ENCODE measurements at regions not wholly inside any gene's neighbourhood (a gene's known extent, or its start where the extent isn't known, plus 50 kb on each side); places are given as distances from the start of the nearest gene placed in this dataset.

- no peak for DNase-seq (ENCODE audit: low spot score)
- no peak overlapping the region for H3K4me3 ChIP-seq
- H3K27ac ChIP-seq: no peak overlapping the region
- TF ChIP-seq, protein P1, sequence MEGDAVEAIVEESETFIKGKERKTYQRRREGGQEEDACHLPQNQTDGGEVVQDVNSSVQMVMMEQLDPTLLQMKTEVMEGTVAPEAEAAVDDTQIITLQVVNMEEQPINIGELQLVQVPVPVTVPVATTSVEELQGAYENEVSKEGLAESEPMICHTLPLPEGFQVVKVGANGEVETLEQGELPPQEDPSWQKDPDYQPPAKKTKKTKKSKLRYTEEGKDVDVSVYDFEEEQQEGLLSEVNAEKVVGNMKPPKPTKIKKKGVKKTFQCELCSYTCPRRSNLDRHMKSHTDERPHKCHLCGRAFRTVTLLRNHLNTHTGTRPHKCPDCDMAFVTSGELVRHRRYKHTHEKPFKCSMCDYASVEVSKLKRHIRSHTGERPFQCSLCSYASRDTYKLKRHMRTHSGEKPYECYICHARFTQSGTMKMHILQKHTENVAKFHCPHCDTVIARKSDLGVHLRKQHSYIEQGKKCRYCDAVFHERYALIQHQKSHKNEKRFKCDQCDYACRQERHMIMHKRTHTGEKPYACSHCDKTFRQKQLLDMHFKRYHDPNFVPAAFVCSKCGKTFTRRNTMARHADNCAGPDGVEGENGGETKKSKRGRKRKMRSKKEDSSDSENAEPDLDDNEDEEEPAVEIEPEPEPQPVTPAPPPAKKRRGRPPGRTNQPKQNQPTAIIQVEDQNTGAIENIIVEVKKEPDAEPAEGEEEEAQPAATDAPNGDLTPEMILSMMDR (IDR thresholded peaks at IDR 0.05): peak; percentile 53
Observed at GRCh38 chr15:69729167-69729748, 276.6 kb downstream of the RPLP1 start.

DNA sequence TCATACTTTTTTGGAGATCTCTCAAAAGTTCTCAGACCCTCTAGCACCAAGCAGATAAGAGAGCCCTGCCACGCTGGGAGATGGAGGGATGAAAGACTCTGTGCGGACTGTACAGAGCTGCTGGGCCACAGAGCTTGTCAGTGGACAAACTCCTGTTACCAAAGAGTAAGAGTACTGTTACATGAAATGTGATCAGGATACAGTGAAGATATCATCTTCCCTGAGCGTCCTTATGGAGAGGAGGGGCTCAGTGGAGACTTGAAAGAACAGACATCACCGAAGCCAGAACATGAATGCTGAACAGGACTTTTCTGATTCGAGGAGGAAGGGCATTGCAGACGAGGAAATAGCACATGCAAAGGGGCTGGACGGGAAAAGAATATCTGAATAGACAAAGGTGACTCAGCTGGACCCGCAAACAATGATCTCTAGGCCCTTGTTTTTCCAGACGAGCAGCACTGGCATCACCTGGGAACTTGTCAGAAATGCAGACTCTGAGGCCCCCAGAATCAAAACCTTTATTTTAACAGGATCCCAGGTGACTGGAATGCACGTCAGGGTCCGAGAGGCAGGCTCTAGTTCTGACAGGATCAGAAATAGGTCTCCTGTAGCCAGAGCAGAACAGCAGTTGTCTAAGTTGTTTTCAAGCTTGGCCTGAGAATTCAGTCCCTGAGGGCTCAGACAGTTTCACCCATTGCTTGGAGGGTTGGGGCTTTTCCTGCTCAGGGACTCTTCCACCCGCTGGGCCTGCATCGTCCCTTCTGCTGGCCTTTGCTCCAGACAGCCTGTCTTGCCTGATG lies 277.9 kb downstream of the RPLP1 start:
- H3K4me3 ChIP-seq: no peak overlapping the region
- TF ChIP-seq, protein P1 (IDR thresholded peaks at IDR 0.05): no peak
- H3K27ac ChIP-seq: no peak overlapping the region
- DNase-seq (ENCODE audit: low spot score): no peak

GRCh38 chr15:69731081-69731330 lies 278.4 kb downstream of the RPLP1 start:
- TF ChIP-seq, protein P1 (IDR thresholded peaks at IDR 0.05): no peak
- H3K4me3 ChIP-seq: no peak overlapping the region
- no peak overlapping the region for H3K27ac ChIP-seq
- no peak for DNase-seq (ENCODE audit: low spot score)

GRCh38 chr15:69731581-69731980 lies 279.0 kb downstream of the RPLP1 start:
- TF ChIP-seq, protein P1 (IDR thresholded peaks at IDR 0.05): no peak
- H3K4me3 ChIP-seq: no peak overlapping the region
- DNase-seq (ENCODE audit: low spot score): no peak
- no peak overlapping the region for H3K27ac ChIP-seq

DNA sequence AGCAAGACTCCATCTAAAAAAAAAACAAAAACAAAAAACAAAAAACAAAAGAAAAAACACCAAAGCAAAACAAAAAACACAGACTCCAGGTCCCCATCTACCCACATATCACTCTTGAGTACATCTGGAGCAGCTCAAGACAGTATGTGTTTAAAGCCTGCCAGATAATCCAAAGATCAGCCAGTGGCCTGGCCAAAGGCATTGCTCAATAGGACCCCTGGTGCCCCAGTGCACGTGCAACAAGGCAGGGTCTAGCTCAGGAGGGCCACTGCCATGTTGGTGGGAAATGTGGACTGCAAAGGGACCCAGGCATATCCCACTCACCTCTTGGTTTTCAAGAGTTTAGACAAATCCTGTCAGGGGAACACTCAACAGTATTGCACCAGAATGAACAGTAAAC lies 279.5 kb downstream of the RPLP1 start:
- TF ChIP-seq, protein P1 (IDR thresholded peaks at IDR 0.05): no peak
- Histone ChIP-seq H3K4me3 (no peak overlapping the region), H3K27ac (no peak overlapping the region)
- no peak for DNase-seq (ENCODE audit: low spot score)

- Histone ChIP-seq H3K4me3 (no peak overlapping the region), H3K27ac (peak overlapping the region in 1 of 2 donors; percentile 6)
- DNase-seq (ENCODE audit: low spot score): no peak
- TF ChIP-seq, protein P1 (IDR thresholded peaks at IDR 0.05): no peak
Observed at GRCh38 chr15:69734699-69735098, 282.1 kb downstream of the RPLP1 start.

GRCh38 chr15:69735121-69735520 lies 282.5 kb downstream of the RPLP1 start:
- no peak for DNase-seq (ENCODE audit: low spot score)
- Histone ChIP-seq H3K27ac (peak overlapping the region in 1 of 2 donors; percentile 6), H3K4me3 (no peak overlapping the region)
- TF ChIP-seq, protein P1 (IDR thresholded peaks at IDR 0.05): no peak
